Adrenal gland (tissue), 9 donors: ENCODE measurements at regions not wholly inside any gene's neighbourhood (a gene's known extent, or its start where the extent isn't known, plus 50 kb on each side); places are given as distances from the start of the nearest gene placed in this dataset.

Experiments
- DNase-seq, 7 donors: peaks; one replicate each; pipeline ENCODE4 v3.0.0-alpha.2; 2019 to 2020
- H3K27ac ChIP-seq, 5 donors: fragments of 200-600 bp; sonication (generic) in 4 of 5; 1 replicate in 3 of 5; 2 replicates in 2 of 5; pipeline versions ENCODE4 v1.5.1 to v1.8.0; 2016 to 2020; ENCODE audit warnings: mild to moderate bottlenecking in 1 of 5
- H3K27me3 ChIP-seq: fragments of 200-600 bp; 2 replicates; pipeline ENCODE4 v1.8.0; 2021
- H3K36me3 ChIP-seq, 2 donors: fragments of 200-600 bp; replicated peaks in 1 of 2; 1 replicate in 1 of 2; 2 replicates in 1 of 2; pipeline versions ENCODE4 v1.5.1 to v1.8.0; 2018 to 2022
- H3K4me1 ChIP-seq, 2 donors: fragments of 200-600 bp; replicated peaks in 1 of 2; 1 replicate in 1 of 2; 2 replicates in 1 of 2; pipeline versions ENCODE4 v1.5.1 to v1.8.0; 2018 to 2021
- H3K4me3 ChIP-seq, 4 donors: fragments of 200-600 bp; sonication (generic) in 3 of 4; one replicate each; pipeline ENCODE4 v1.5.1; 2016 to 2018
- H3K9me3 ChIP-seq, 3 donors: fragments of 200-600 bp; sonication (generic) in 1 of 3; replicated peaks in 1 of 3; 1 replicate in 2 of 3; 2 replicates in 1 of 3; pipeline versions ENCODE4 v1.5.1 to v1.8.0; 2016 to 2021
- POLR2A ChIP-seq, 2 donors: fragments of 450-650 bp; IDR thresholded peaks; one replicate each; pipeline ENCODE4 v1.6.1; 2017; ENCODE audit warnings: antibody characterized with exemption in 2 of 2, mild to moderate bottlenecking in 2 of 2, moderate library complexity in 1 of 2
- WGBS, 4 donors: extraction: QIAGEN DNeasy Blood & Tissue Kit in 2 of 4; methylation state at CpG; one replicate each; pipeline versions ENCODE4 v1.1.5 to v1.1.7; 2013 to 2017; 5-methylcytosine and 5-hydroxymethylcytosine counted together
- intact Hi-C, 2 donors: fragments of 100-400 bp; cut with DNase I; formaldehyde crosslinking; loops; one replicate each; pipeline versions ENCODE4 v1.14.1 to v1.15.0; 2022 to 2023
- TF ChIP-seq, protein P1 (sequence below), 6 experiments: fragments of 450-650 bp in 4 of 6; fragments of 200-600 bp in 2 of 6; sonication (generic) in 1 of 6; IDR thresholded peaks; 1 replicate in 5 of 6; 2 replicates in 1 of 6; pipeline versions ENCODE4 v1.5.1 to v1.8.0; 2016 to 2021; ENCODE audit warnings: antibody characterized with exemption in 6 of 6, mild to moderate bottlenecking in 2 of 6, moderate library complexity in 1 of 6
- donor health status: healthy with polysubstance abuse.
- donor health status: Bipolar disorder and iron deficiency.
- donor health status: DM: yes; HTN: yes; CAD: no.
- donor health status: DM: no; HTN: no; CAD: no.
- donor health status: DM: no; HTN: no; CAD: no.

DNA sequence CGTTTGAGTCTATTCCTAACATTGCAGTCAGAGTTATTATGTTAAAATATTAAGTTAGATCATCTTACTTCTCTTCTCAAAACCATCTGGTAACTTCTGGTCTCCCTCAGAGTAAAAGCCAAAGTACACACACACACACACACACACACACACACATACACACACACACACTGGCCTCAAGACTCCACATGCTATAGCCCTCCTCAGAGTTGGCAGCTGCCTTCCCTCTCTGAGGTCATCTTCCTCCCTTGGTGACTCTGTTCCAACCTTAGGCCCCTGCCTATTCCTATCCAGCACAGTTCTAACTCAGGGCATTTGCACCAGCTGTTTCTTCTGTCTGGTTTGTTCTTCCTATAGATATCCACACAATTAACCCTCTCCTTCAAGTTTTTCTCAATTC is 272.0 kb upstream of the SESN3 start:
- TF ChIP-seq POLR2A (IDR thresholded peaks at IDR 0.05), result no peak
- Histone ChIP-seq H3K9me3 (no peaks in the 10 kb centered on the region), H3K4me3 (no peak overlapping the region), H3K36me3 (no peaks in the 10 kb centered on the region), H3K27me3 (no peaks in the 10 kb centered on the region), H3K4me1 (no peaks in the 10 kb centered on the region), H3K27ac (no peak overlapping the region)
- intact Hi-C loops, result no loop called here
- DNase-seq, result no peak
- WGBS, 4 donors, result 68 to 79% (median 74%) methylated on average over 1 of the region's 1 CpG

DNA sequence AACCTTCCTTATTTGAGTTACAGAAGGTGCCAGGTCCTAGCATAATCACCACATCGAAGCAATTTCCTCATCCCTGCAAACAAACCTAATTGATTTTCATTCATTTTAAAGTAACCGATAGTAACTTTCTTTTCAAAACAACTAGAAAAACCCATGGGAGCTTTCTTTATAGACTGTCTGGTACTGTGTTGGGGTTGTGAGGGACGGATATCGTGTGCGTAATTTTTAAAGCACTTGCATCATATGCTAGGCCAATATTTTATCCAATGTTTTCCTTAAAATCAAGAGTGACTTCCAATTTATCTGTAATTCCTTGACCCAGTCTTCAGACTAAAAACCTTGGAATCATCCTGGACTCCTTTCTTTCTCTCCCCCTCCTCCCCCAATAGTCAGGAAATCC is 271.5 kb upstream of the SESN3 start:
- WGBS, 4 donors, result 89 to 93% (median 92%) methylated on average over 5 of the region's 5 CpGs
- no peak for TF ChIP-seq POLR2A (IDR thresholded peaks at IDR 0.05)
- TF ChIP-seq, protein P1, sequence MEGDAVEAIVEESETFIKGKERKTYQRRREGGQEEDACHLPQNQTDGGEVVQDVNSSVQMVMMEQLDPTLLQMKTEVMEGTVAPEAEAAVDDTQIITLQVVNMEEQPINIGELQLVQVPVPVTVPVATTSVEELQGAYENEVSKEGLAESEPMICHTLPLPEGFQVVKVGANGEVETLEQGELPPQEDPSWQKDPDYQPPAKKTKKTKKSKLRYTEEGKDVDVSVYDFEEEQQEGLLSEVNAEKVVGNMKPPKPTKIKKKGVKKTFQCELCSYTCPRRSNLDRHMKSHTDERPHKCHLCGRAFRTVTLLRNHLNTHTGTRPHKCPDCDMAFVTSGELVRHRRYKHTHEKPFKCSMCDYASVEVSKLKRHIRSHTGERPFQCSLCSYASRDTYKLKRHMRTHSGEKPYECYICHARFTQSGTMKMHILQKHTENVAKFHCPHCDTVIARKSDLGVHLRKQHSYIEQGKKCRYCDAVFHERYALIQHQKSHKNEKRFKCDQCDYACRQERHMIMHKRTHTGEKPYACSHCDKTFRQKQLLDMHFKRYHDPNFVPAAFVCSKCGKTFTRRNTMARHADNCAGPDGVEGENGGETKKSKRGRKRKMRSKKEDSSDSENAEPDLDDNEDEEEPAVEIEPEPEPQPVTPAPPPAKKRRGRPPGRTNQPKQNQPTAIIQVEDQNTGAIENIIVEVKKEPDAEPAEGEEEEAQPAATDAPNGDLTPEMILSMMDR (IDR thresholded peaks at IDR 0.05), result no peak
- H3K4me1 ChIP-seq, result no peaks in the 10 kb centered on the region
- intact Hi-C loops, result no loop called here
- H3K9me3 ChIP-seq, result no peaks in the 10 kb centered on the region
- H3K36me3 ChIP-seq, result no peaks in the 10 kb centered on the region
- DNase-seq, result no peak
- H3K4me3 ChIP-seq, result no peak overlapping the region
- no peak overlapping the region for H3K27ac ChIP-seq
- no peaks in the 10 kb centered on the region for H3K27me3 ChIP-seq

DNA sequence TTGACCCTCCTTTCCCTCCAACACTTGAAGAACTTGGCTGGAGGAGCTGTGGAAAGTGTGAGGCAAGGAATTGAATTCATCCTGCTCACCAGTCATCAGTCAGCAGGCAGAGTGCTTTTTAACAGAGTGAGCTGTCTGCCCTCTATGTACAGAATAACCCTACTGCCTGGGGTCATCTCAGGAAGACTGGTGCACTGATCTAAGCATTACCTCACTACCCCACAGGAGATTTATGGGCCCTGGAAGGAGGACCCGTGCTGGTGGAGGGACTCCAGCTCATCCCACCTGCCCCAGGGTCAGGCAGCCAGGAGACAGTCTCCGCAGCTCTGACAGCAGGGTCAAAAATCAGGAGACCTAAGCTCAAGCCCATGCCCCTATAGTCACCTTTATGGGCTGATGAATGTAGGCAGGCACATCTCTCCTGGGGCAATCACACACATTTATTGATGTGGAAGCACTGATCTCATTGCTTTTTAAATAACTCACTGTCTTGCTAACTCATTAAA is 270.8 kb upstream of the SESN3 start:
- Histone ChIP-seq H3K27ac (no peak overlapping the region), H3K36me3 (no peaks in the 10 kb centered on the region), H3K4me1 (no peaks in the 10 kb centered on the region), H3K4me3 (no peak overlapping the region), H3K9me3 (no peaks in the 10 kb centered on the region), H3K27me3 (no peaks in the 10 kb centered on the region)
- no peak for DNase-seq
- WGBS, 4 donors, result 33 to 60% (median 41%) methylated on average over 1 to 2 of the region's 2 CpGs
- intact Hi-C loops, result no loop called here
- no peak for TF ChIP-seq POLR2A (IDR thresholded peaks at IDR 0.05)
- TF ChIP-seq, protein P1 (IDR thresholded peaks at IDR 0.05), result no peak

DNA sequence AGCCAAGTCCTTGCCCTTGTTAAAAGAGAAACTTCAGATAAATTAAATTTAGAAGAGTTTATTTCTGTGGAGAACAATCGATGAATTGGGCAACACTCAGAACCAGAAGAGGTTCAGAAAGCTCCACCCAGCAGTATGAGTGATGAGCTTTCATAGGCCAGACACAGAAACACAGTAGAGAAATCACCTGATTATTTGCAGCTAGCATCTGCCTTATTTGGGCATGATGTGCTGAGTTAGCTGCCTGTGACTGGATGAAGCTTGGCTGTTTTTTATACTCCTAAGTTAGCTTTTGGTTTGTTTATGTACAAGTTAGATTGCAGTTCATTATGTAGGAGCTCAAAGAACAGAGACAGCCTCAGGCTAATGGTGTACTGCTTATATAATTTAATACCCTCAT is 269.5 kb upstream of the SESN3 start:
- Histone ChIP-seq H3K27ac (no peak overlapping the region), H3K4me1 (no peaks in the 10 kb centered on the region), H3K4me3 (no peak overlapping the region), H3K36me3 (no peaks in the 10 kb centered on the region), H3K9me3 (no peaks in the 10 kb centered on the region), H3K27me3 (no peaks in the 10 kb centered on the region)
- intact Hi-C loops, result no loop called here
- 68 to 79% (median 74%) methylated on average over 1 of the region's 1 CpG for WGBS, 4 donors
- TF ChIP-seq POLR2A (IDR thresholded peaks at IDR 0.05), result no peak
- TF ChIP-seq, protein P1 (IDR thresholded peaks at IDR 0.05), result no peak
- no peak for DNase-seq

DNA sequence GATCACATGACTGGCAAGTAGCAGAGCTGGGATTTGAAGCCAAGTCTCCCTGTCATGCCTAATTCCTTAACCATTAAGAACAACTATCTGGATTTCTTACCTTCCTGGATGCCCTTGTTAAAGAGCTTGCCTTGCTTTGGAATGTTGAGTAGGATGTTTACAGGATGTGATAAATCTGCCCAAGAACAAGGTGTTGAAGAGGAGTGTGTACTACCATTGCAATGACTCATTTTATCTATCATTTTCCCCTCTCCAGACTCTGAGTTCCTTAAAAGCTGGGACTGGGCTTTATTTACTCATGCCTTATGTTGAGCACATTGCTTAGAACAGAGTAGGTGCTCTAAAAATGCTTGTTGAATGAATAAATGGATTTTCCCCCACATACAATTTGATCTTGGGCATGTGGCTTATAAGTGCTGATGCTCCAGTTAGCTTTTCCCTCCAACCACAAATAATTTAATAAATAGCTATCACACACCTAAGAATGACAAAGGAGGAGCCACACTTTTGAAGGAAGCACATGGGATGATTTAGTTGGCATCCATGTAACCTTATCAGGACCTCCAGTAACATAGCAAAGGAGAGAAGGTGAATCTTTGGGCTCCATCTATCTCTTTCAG is 268.6 kb upstream of the SESN3 start:
- no peaks in the 10 kb centered on the region for H3K9me3 ChIP-seq
- no peaks in the 10 kb centered on the region for H3K36me3 ChIP-seq
- H3K27me3 ChIP-seq, result no peaks in the 10 kb centered on the region
- no peak for DNase-seq
- H3K27ac ChIP-seq, result no peak overlapping the region
- no peaks in the 10 kb centered on the region for H3K4me1 ChIP-seq
- H3K4me3 ChIP-seq, result no peak overlapping the region
- intact Hi-C loops, result no loop called here
- no peak for TF ChIP-seq POLR2A (IDR thresholded peaks at IDR 0.05)
- TF ChIP-seq, protein P1 (IDR thresholded peaks at IDR 0.05), result no peak
